Endothelial cell of umbilical vein (primary cell): ENCODE measurements at regions not wholly inside any gene's neighbourhood (a gene's known extent, or its start where the extent isn't known, plus 50 kb on each side); places are given as distances from the start of the nearest gene placed in this dataset.
"Not testable (repeated sequence)": the region's sequence is repeated elsewhere in the genome, so short reads cannot be mapped to it uniquely, and the experiment has no call there.

ENCODE experiments used
- BruUV-seq: library from RNA; stranded (reverse); fragments of 400-500 nt; replicated peaks from 2 replicates; lab custom pipeline; 2021; lab: Mats Ljungman, UMichigan
- CTCF ChIA-PET: fragments of 300-600, 350-600 bp; sonication (Branson Sonifier 250); formaldehyde crosslinking; loops from one replicate; lab custom pipeline; 2021; ENCODE audit warnings: antibody characterized with exemption, inconsistent platforms; lab: Charles Lee
- POLR2A ChIA-PET: fragments of 300-600, 350-600 bp; sonication (Branson Sonifier 250); formaldehyde crosslinking; loops from one replicate; lab custom pipeline; 2021; ENCODE audit warnings: antibody characterized with exemption, inconsistent platforms; lab: Charles Lee
- DNase-seq: peaks from one replicate; pipeline ENCODE4 v3.0.0-alpha.2; 2011; ENCODE audit warnings: low read depth, low spot score
- FAIRE-seq: peaks from 2 replicates; lab custom pipeline; 2011; peaks lifted over from hg19 to GRCh38; lab: Jason Lieb, UNC
- H2AFZ ChIP-seq: 2 replicates; pipeline ENCODE4 v1.6.0; 2012; ENCODE audit warnings: low read depth, low read length, control low read depth, inconsistent platforms
- H3K27ac ChIP-seq: 2 replicates; pipeline ENCODE4 v1.5.1; 2011; ENCODE audit warnings: low read depth, mild to moderate bottlenecking, control low read depth, low read length, moderate library complexity; ENCODE audit not compliant: insufficient read depth
- H3K27me3 ChIP-seq, 2 experiments: 2 replicates each; pipeline versions ENCODE4 v1.6.0 to v1.6.1; 2011; ENCODE audit warnings: low read length in 2 of 2, mixed read lengths in 1 of 2; ENCODE audit not compliant: control insufficient read depth in 2 of 2, insufficient read depth in 2 of 2
- H3K36me3 ChIP-seq, 2 experiments: 2 replicates in 1 of 2; 3 replicates in 1 of 2; pipeline ENCODE4 v1.5.1; 2011; ENCODE audit warnings: low read length in 2 of 2, mild to moderate bottlenecking in 1 of 2, moderate library complexity in 1 of 2; ENCODE audit not compliant: control insufficient read depth in 2 of 2, insufficient read depth in 2 of 2; ENCODE audit errors: extremely low read depth in 1 of 2
- H3K4me1 ChIP-seq: 3 replicates; pipeline ENCODE4 v1.5.1; 2011; ENCODE audit warnings: mild to moderate bottlenecking, low read length; ENCODE audit not compliant: control insufficient read depth, insufficient read depth; ENCODE audit errors: extremely low read depth
- H3K4me2 ChIP-seq: 2 replicates; pipeline ENCODE4 v1.6.1; 2011; ENCODE audit warnings: low read length, control low read depth, mixed read lengths; ENCODE audit not compliant: insufficient read depth
- H3K4me3 ChIP-seq, 3 experiments: fragments of 200-600 bp in 1 of 3; sonication (generic), shearing (Covaris generic) in 1 of 3; replicated peaks in 1 of 3; 2 replicates each; pipeline ENCODE4 v1.5.1; 2011 to 2016; ENCODE audit warnings: control low read depth in 3 of 3, low read length in 3 of 3, mild to moderate bottlenecking in 2 of 3, inconsistent platforms in 1 of 3, low read depth in 1 of 3, moderate library complexity in 1 of 3; ENCODE audit not compliant: insufficient read depth in 1 of 3
- H3K79me2 ChIP-seq: 2 replicates; pipeline ENCODE4 v1.6.0; 2012; ENCODE audit warnings: low read length, inconsistent platforms; ENCODE audit not compliant: control insufficient read depth, insufficient read depth
- H3K9ac ChIP-seq: replicated peaks from 2 replicates; pipeline ENCODE3; 2011; ENCODE audit warnings: low read length, control low read depth; ENCODE audit not compliant: insufficient read depth; ENCODE audit errors: extremely low read depth
- H3K9me1 ChIP-seq: replicated peaks from 3 replicates; pipeline ENCODE4 v1.6.0; 2011; ENCODE audit warnings: mild to moderate bottlenecking, low read length; ENCODE audit not compliant: control insufficient read depth, insufficient read depth; ENCODE audit errors: extremely low read depth
- H3K9me3 ChIP-seq: replicated peaks from 2 replicates; pipeline ENCODE4 v1.5.1; 2012; ENCODE audit warnings: low read length, inconsistent platforms; ENCODE audit not compliant: control insufficient read depth, insufficient read depth
- H4K20me1 ChIP-seq: replicated peaks from 2 replicates; pipeline ENCODE3; 2011; ENCODE audit warnings: mild to moderate bottlenecking, low read length; ENCODE audit not compliant: control insufficient read depth, insufficient read depth; ENCODE audit errors: extremely low read depth
- EZH2 ChIP-seq: IDR thresholded peaks from 2 replicates; pipeline ENCODE4 v1.6.1; 2012; ENCODE audit warnings: borderline replicate concordance, low read depth, mild to moderate bottlenecking, moderate library complexity, low read length, inconsistent platforms; ENCODE audit not compliant: severe bottlenecking
- FOS ChIP-seq: IDR thresholded peaks from 2 replicates; pipeline ENCODE4 v1.6.1; 2011; ENCODE audit warnings: mild to moderate bottlenecking, low read length, moderate library complexity, borderline replicate concordance; ENCODE audit not compliant: insufficient read depth
- GATA2 ChIP-seq: IDR thresholded peaks from 2 replicates; pipeline ENCODE4 v1.7.0; 2011; ENCODE audit warnings: low read depth, mild to moderate bottlenecking, moderate library complexity, mixed read lengths, low read length; ENCODE audit not compliant: insufficient read length, insufficient read depth
- JUN ChIP-seq: IDR thresholded peaks from 2 replicates; pipeline ENCODE4 v1.6.1; 2011; ENCODE audit warnings: borderline replicate concordance, low read depth; ENCODE audit not compliant: insufficient read length, insufficient read depth
- MYC ChIP-seq: IDR thresholded peaks from one replicate; pipeline ENCODE4 v1.6.1; 2011; ENCODE audit warnings: mild to moderate bottlenecking, low read depth, low read length
- POLR2A ChIP-seq: IDR thresholded peaks from 2 replicates; pipeline ENCODE4 v1.6.1; 2012; ENCODE audit warnings: low read depth, mild to moderate bottlenecking, control low read depth, low read length
- POLR2AphosphoS5 ChIP-seq: IDR thresholded peaks from 2 replicates; pipeline ENCODE4 v1.6.1; 2012; ENCODE audit warnings: low read depth, mild to moderate bottlenecking, control low read depth, low read length, moderate library complexity; ENCODE audit not compliant: insufficient read depth
- dilution Hi-C: fragments of 300-500 bp; cut with MboI; formaldehyde crosslinking; loops from one replicate; pipeline ENCODE4 v1.15.0; 2019; ENCODE audit warnings: low sequenced_read_pairs; ENCODE audit not compliant: extremely low pct_ligation_motif_present
- intact Hi-C: fragments of 100-400 bp; cut with micrococcal nuclease; formaldehyde crosslinking; loops from one replicate; pipeline ENCODE4 v1.10.0; 2022
- TF ChIP-seq, protein P1 (sequence below), 2 donors: IDR thresholded peaks; 1 replicate in 1 of 2; 2 replicates in 1 of 2; pipeline ENCODE4 v1.5.1; 2011; ENCODE audit warnings: low read length in 2 of 2, mild to moderate bottlenecking in 2 of 2, moderate library complexity in 2 of 2, control low read depth in 1 of 2, inconsistent platforms in 1 of 2, low read depth in 1 of 2; ENCODE audit not compliant: insufficient read depth in 1 of 2; ENCODE audit errors: extremely low read depth in 1 of 2
- TF ChIP-seq, protein P2 (sequence below): IDR thresholded peaks from 2 replicates; pipeline ENCODE4 v1.6.1; 2011; ENCODE audit not compliant: insufficient read depth, insufficient read length

DNA sequence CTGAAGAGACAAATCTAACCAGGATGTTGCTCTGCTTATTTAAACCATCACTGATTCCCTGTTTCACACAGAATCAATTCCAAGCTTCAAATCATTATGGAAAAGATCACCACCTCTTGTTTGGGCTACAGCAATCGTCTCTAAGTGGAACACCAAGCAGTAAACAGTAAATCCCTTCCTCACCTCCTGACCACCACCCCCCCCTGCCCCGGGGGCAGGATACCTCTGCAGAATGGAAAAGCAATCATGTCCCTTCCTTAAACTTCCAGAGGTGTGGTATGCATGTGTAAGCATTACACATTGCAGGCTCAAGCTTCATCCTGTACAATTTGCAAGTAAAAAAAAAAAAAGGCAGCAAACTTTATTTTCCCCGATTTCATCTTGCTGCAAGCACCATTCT is 373.8 kb downstream of the NPIPA8 start:
- Histone ChIP-seq H3K36me3 (no peaks in the 10 kb centered on the region), H3K4me3 (no peak overlapping the region), H3K9ac (no peak overlapping the region), H3K9me1 (no peaks in the 10 kb centered on the region), H2AFZ (no peak overlapping the region), H3K27me3 (no peaks in the 10 kb centered on the region), H3K9me3 (peaks cover 3% of the 10 kb centered on the region), H3K4me1 (no peaks in the 10 kb centered on the region), H3K27ac (no peak overlapping the region), H4K20me1 (no peaks in the 10 kb centered on the region), H3K79me2 (no peaks in the 10 kb centered on the region), H3K4me2 (no peak overlapping the region)
- TF ChIP-seq POLR2AphosphoS5, result no peak
- no peak for TF ChIP-seq MYC
- TF ChIP-seq JUN, result no peak
- TF ChIP-seq EZH2, result no peak
- TF ChIP-seq FOS, result no peak
- TF ChIP-seq, protein P1, sequence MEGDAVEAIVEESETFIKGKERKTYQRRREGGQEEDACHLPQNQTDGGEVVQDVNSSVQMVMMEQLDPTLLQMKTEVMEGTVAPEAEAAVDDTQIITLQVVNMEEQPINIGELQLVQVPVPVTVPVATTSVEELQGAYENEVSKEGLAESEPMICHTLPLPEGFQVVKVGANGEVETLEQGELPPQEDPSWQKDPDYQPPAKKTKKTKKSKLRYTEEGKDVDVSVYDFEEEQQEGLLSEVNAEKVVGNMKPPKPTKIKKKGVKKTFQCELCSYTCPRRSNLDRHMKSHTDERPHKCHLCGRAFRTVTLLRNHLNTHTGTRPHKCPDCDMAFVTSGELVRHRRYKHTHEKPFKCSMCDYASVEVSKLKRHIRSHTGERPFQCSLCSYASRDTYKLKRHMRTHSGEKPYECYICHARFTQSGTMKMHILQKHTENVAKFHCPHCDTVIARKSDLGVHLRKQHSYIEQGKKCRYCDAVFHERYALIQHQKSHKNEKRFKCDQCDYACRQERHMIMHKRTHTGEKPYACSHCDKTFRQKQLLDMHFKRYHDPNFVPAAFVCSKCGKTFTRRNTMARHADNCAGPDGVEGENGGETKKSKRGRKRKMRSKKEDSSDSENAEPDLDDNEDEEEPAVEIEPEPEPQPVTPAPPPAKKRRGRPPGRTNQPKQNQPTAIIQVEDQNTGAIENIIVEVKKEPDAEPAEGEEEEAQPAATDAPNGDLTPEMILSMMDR (IDR thresholded peaks at IDR 0.05; ENCODE audit: extremely low read depth in 1 of 2, insufficient read depth in 1 of 2, low read depth in 1 of 2, low read length in 2 of 2), result no peak
- TF ChIP-seq GATA2, result no peak
- TF ChIP-seq, protein P2, sequence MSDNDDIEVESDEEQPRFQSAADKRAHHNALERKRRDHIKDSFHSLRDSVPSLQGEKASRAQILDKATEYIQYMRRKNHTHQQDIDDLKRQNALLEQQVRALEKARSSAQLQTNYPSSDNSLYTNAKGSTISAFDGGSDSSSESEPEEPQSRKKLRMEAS, result no peak
- no peak for TF ChIP-seq POLR2A
- no peak for DNase-seq
- dilution Hi-C loops, result no loop called here
- BruUV-seq, result no TSS peak
- FAIRE-seq, result no peak
- ChIA-PET POLR2A (no interaction called here), CTCF (no interaction called here)
- intact Hi-C loops, result no loop called here

DNA sequence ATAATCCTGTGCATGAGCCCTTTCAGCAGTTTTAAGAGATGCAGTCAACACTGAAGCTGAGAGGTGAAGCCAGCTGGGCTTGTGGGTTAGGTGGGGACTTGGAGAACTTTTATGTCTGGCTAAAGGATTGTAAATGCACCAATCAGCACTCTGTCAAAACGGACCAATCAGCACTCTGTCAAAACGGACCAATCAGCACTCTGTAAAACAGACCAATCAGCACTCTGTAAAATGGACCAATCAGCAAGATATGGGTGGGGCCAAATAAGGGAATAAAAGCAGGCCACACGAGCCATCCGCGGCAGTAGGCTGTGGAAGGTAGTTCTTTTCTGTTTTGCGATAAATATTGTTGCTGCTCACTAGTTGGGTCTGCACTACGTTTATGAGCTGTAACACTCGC is 374.7 kb downstream of the NPIPA8 start:
- H3K9me3 ChIP-seq, H3K27ac ChIP-seq, POLR2A ChIA-PET, H3K4me3 ChIP-seq, BruUV-seq, CTCF ChIA-PET, H3K9me1 ChIP-seq, DNase-seq, H3K4me2 ChIP-seq, dilution Hi-C loops, intact Hi-C loops, H4K20me1 ChIP-seq, FAIRE-seq, H3K9ac ChIP-seq, H2AFZ ChIP-seq, H3K27me3 ChIP-seq, H3K4me1 ChIP-seq, H3K36me3 ChIP-seq, H3K79me2 ChIP-seq: not testable (repeated sequence)
